H9 (cell line): ENCODE measurements at regions not wholly inside any gene's neighbourhood (a gene's known extent, or its start where the extent isn't known, plus 50 kb on each side); places are given as distances from the start of the nearest gene placed in this dataset.
"Not testable (repeated sequence)": the region's sequence is repeated elsewhere in the genome, so short reads cannot be mapped to it uniquely, and the experiment has no call there.

ENCODE experiments used
- DNase-seq: peaks from one replicate; pipeline ENCODE4 v3.0.0-alpha.2; 2017
- H2AFZ ChIP-seq: one replicate; pipeline ENCODE4 v1.6.1; 2013; ENCODE audit warnings: mild to moderate bottlenecking, low read length, control low read depth, moderate library complexity
- H2AK5ac ChIP-seq: 2 replicates; pipeline ENCODE4 v1.6.1; 2013; ENCODE audit warnings: low read length, control low read depth, mixed read lengths; ENCODE audit not compliant: insufficient read length
- H2BK120ac ChIP-seq: one replicate; pipeline ENCODE4 v1.6.1; 2013; ENCODE audit warnings: low read depth, mild to moderate bottlenecking, low read length, control low read depth, inconsistent platforms; ENCODE audit not compliant: poor library complexity, severe bottlenecking
- H2BK12ac ChIP-seq: 2 replicates; pipeline ENCODE4 v1.6.1; 2013; ENCODE audit warnings: low read length, control low read depth, mixed read lengths, low read depth; ENCODE audit not compliant: insufficient read length
- H2BK15ac ChIP-seq: 2 replicates; pipeline ENCODE4 v1.6.1; 2013; ENCODE audit warnings: low read depth, low read length, control low read depth
- H2BK20ac ChIP-seq: one replicate; pipeline ENCODE4 v1.6.1; 2013; ENCODE audit warnings: low read depth, mild to moderate bottlenecking, low read length, control low read depth, inconsistent platforms; ENCODE audit not compliant: poor library complexity, severe bottlenecking
- H2BK5ac ChIP-seq: 2 replicates; pipeline ENCODE4 v1.6.1; 2013; ENCODE audit warnings: low read length, control low read depth, mixed read lengths; ENCODE audit not compliant: insufficient read length
- H3K14ac ChIP-seq: 2 replicates; pipeline ENCODE4 v1.6.1; 2013; ENCODE audit warnings: low read length, control low read depth; ENCODE audit not compliant: insufficient read depth
- H3K18ac ChIP-seq: 2 replicates; pipeline ENCODE4 v1.6.1; 2013; ENCODE audit warnings: low read depth, mild to moderate bottlenecking, mixed read lengths, low read length, control low read depth; ENCODE audit not compliant: insufficient read length
- H3K23ac ChIP-seq: 2 replicates; pipeline ENCODE4 v1.6.1; 2013; ENCODE audit warnings: low read length, control low read depth, mixed read lengths, low read depth; ENCODE audit not compliant: insufficient read length
- H3K23me2 ChIP-seq: 2 replicates; pipeline ENCODE4 v1.6.1; 2013; ENCODE audit warnings: low read depth, mild to moderate bottlenecking, mixed read lengths, low read length, control low read depth; ENCODE audit not compliant: insufficient read length, poor library complexity, severe bottlenecking
- H3K27ac ChIP-seq: 2 replicates; pipeline ENCODE4 v1.5.1; 2013; ENCODE audit warnings: low read length, control low read depth, mixed read lengths, low read depth; ENCODE audit not compliant: insufficient read length
- H3K27me3 ChIP-seq: 2 replicates; pipeline ENCODE4 v1.6.1; 2013; ENCODE audit warnings: low read length, control low read depth, inconsistent platforms; ENCODE audit not compliant: insufficient read depth
- H3K4ac ChIP-seq: 2 replicates; pipeline ENCODE4 v1.6.1; 2013; ENCODE audit warnings: low read depth, mild to moderate bottlenecking, control low read depth, inconsistent platforms, low read length, moderate library complexity
- H3K4me1 ChIP-seq: 2 replicates; pipeline ENCODE4 v1.6.1; 2013; ENCODE audit warnings: low read length, control low read depth, inconsistent platforms; ENCODE audit not compliant: insufficient read depth
- H3K4me2 ChIP-seq: 2 replicates; pipeline ENCODE4 v1.6.1; 2013; ENCODE audit warnings: low read length, control low read depth, mixed read lengths; ENCODE audit not compliant: insufficient read length, insufficient read depth
- H3K56ac ChIP-seq: 2 replicates; pipeline ENCODE4 v1.6.1; 2013; ENCODE audit warnings: low read depth, mild to moderate bottlenecking, mixed read lengths, low read length, control low read depth; ENCODE audit not compliant: insufficient read length
- H3K79me1 ChIP-seq: 2 replicates; pipeline ENCODE4 v1.6.1; 2013; ENCODE audit warnings: low read depth, mild to moderate bottlenecking, moderate library complexity, low read length, control low read depth, inconsistent platforms; ENCODE audit not compliant: insufficient read depth, poor library complexity, severe bottlenecking
- H3K79me2 ChIP-seq: 2 replicates; pipeline ENCODE4 v1.6.1; 2013; ENCODE audit warnings: low read length, control low read depth, inconsistent platforms; ENCODE audit not compliant: insufficient read depth
- H3K9ac ChIP-seq: 2 replicates; pipeline ENCODE4 v1.6.1; 2013; ENCODE audit warnings: low read length, control low read depth, mixed read lengths; ENCODE audit not compliant: insufficient read length; ENCODE audit errors: extremely low read depth
- H3K9me3 ChIP-seq: one replicate; pipeline ENCODE4 v1.6.1; 2013; ENCODE audit warnings: low read depth, low read length, inconsistent platforms; ENCODE audit not compliant: control insufficient read depth
- H3T11ph ChIP-seq: one replicate; pipeline ENCODE4 v1.6.1; 2013; ENCODE audit warnings: mild to moderate bottlenecking, low read length, control low read depth, inconsistent platforms
- H4K20me1 ChIP-seq: one replicate; pipeline ENCODE4 v1.6.1; 2013; ENCODE audit not compliant: control insufficient read depth, insufficient read length, insufficient read depth
- H4K5ac ChIP-seq: 2 replicates; pipeline ENCODE4 v1.6.1; 2013; ENCODE audit warnings: low read depth, mild to moderate bottlenecking, mixed read lengths, low read length, control low read depth; ENCODE audit not compliant: insufficient read length
- H4K8ac ChIP-seq: replicated peaks from 2 replicates; pipeline ENCODE4 v1.6.1; 2013; ENCODE audit warnings: low read length, control low read depth, mixed read lengths, low read depth; ENCODE audit not compliant: insufficient read length
- H4K91ac ChIP-seq: 2 replicates; pipeline ENCODE4 v1.6.1; 2013; ENCODE audit warnings: low read depth, mild to moderate bottlenecking, moderate library complexity, mixed read lengths, low read length, control low read depth; ENCODE audit not compliant: insufficient read length
- H3K27ac Mint-ChIP-seq, 3 experiments: 2 replicates in 2 of 3; 3 replicates in 1 of 3; pipeline ENCODE4 v1.8.0; 2020 to 2021; ENCODE audit warnings: mixed read lengths in 3 of 3, mild to moderate bottlenecking in 1 of 3, moderate library complexity in 1 of 3
- H3K27me3 Mint-ChIP-seq: 2 replicates; pipeline ENCODE4 v1.8.0; 2021; ENCODE audit warnings: low read depth, mild to moderate bottlenecking, moderate library complexity, mixed read lengths
- H3K36me3 Mint-ChIP-seq, 3 experiments: 2 replicates in 2 of 3; 3 replicates in 1 of 3; pipeline ENCODE4 v1.8.0; 2020 to 2021; ENCODE audit warnings: low read depth in 3 of 3, mixed read lengths in 3 of 3; ENCODE audit not compliant: insufficient read depth in 1 of 3
- H3K4me1 Mint-ChIP-seq, 2 experiments: 2 replicates each; pipeline ENCODE4 v1.8.0; 2020; ENCODE audit warnings: mixed read lengths in 2 of 2
- H3K4me3 Mint-ChIP-seq, 2 experiments: 2 replicates in 1 of 2; 3 replicates in 1 of 2; pipeline ENCODE4 v1.8.0; 2020 to 2021; ENCODE audit warnings: mild to moderate bottlenecking in 2 of 2, mixed read lengths in 2 of 2, moderate library complexity in 1 of 2
- H3K9me3 Mint-ChIP-seq, 2 experiments: 2 replicates in 1 of 2; 3 replicates in 1 of 2; pipeline ENCODE4 v1.8.0; 2020; ENCODE audit warnings: mild to moderate bottlenecking in 2 of 2, mixed read lengths in 2 of 2, moderate library complexity in 1 of 2
- WGBS: extraction: QIAGEN DNeasy Blood & Tissue Kit; methylation state at CpG from one replicate; pipeline ENCODE4 v1.1.7; 2013; ENCODE audit warnings: missing lambda C conversion rate, low lambda C conversion rate, mixed read lengths; ENCODE audit not compliant: insufficient read length; ENCODE audit errors: extremely low coverage; 5-methylcytosine and 5-hydroxymethylcytosine counted together

DNA sequence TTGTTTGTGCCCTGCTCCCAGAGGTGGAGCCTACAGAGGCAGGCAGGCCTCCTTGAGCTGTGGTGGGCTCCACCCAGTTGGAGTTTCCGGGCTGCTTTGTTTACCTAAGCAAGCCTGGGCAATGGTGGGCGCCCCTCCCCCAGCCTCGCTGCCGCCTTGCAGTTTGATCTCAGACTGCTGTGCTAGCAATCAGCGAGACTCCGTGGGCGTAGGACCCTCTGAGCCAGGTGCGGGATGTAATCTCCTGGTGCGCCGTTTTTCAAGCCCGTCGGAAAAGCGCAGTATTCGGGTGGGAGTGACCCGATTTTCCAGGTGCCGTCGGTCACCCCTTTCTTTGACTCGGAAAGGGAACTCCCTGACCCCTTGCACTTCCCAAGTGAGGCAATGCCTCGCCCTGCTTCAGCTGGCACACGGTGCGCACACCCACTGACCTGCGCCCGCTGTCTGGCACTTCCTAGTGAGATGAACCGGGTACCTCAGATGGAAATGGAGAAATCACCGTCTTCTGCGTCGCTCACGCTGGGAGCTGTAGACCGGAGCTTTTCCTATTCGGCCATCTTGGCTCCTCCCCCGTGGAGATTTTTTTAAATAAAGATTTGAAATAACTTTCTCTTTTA lies 189.2 kb upstream of the WSB1 start:
- not testable (repeated sequence) for H3K4ac ChIP-seq, H3K27ac Mint-ChIP-seq, H3K14ac ChIP-seq, H3K18ac ChIP-seq, H3K9ac ChIP-seq, H2BK20ac ChIP-seq, H4K5ac ChIP-seq, H2AK5ac ChIP-seq, H3T11ph ChIP-seq, H2BK5ac ChIP-seq, H3K23me2 ChIP-seq, H4K91ac ChIP-seq, H3K4me1 Mint-ChIP-seq, H2BK12ac ChIP-seq, H3K56ac ChIP-seq, H3K27ac ChIP-seq, H2AFZ ChIP-seq, H3K4me2 ChIP-seq, H3K27me3 Mint-ChIP-seq, H2BK120ac ChIP-seq, H3K79me2 ChIP-seq, H4K8ac ChIP-seq, DNase-seq, H3K23ac ChIP-seq, H3K4me1 ChIP-seq, H4K20me1 ChIP-seq, H3K79me1 ChIP-seq, H2BK15ac ChIP-seq, H3K27me3 ChIP-seq, H3K4me3 Mint-ChIP-seq
- WGBS, result no CpG with 5 or more reads among the region's 31 CpGs
- Mint-ChIP-seq H3K9me3 (peaks cover 66 to 70% of the 10 kb centered on the region in 2 experiments), H3K36me3 (peaks cover 0 to 16% (median 1%) of the 10 kb centered on the region in 3 experiments; a peak in 3 of 7 replicates)
- H3K9me3 ChIP-seq, result peaks cover 22% of the 10 kb centered on the region
